DMS79 treated with DMSO at 0.1 percent for 48 hours (cell line): ENCODE measurements at regions not wholly inside any gene's neighbourhood (a gene's known extent, or its start where the extent isn't known, plus 50 kb on each side); places are given as distances from the start of the nearest gene placed in this dataset.
"Not testable (repeated sequence)": the region's sequence is repeated elsewhere in the genome, so short reads cannot be mapped to it uniquely, and the experiment has no call there.

ENCODE experiments used
- DNase-seq: peaks from one replicate; lab custom pipeline; 2025; lab: John Stamatoyannopoulos, UW

DNA sequence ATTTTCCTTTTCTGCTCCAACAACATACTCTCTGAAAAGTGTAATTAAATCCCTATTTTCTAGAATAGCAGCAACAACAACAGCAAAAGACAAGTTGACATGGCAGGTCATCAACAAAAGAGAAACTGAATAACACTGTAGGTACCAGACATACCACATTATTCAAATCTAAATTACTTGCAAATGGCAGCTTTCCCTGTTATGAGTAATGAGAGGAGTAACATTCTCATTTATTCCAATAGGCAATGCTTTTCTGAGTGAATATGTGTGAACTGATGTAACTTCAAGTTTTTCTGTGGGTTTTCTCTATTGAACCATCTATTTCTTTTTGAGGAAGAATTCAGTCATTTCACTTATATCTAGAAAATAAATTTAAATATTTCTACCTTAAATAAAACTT, 501.5 kb downstream of the TRIB2 start:
- no peak for DNase-seq

DNA sequence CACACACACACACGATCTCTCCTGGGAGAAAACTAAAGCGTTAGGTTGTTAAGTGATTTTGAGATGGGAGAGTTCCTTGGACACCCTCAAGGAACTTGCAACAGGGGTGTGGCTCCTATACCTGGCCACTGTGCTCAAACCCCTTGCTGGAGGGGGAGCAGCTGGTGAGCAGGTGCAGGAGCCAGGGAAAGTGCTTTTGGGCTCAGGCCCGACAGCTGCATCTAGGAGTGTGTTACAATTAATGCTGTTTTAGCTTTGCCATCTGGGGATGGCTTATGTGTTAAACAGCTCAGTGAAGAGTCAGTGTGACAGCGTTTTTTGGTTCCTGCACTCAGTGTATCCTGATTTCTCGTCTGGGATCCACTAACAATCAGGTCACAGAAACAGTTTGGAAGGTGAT, 510.8 kb downstream of the TRIB2 start:
- DNase-seq = no peak

DNA sequence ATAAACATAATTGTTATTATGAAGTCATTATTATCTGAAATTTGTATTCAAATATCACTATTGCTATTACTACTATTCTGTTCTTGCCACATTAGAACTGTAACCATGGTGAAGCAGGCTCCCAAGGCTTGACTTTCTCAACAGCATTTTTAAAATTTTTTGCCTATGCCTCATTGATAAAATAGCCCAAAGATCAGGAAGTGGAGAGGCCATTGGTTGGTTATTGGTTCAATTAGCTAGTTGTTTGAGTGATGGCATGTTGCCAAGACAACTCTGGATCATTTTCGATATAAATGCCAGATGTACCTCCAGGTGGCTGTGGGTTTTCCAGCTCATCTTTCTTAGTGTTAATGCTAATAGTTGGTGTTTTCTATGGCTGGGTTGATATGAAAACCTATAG, 513.5 kb downstream of the TRIB2 start:
- no peak for DNase-seq

GRCh38 chr2:13240061-13240460, 523.3 kb downstream of the TRIB2 start:
- DNase-seq = no peak

DNA sequence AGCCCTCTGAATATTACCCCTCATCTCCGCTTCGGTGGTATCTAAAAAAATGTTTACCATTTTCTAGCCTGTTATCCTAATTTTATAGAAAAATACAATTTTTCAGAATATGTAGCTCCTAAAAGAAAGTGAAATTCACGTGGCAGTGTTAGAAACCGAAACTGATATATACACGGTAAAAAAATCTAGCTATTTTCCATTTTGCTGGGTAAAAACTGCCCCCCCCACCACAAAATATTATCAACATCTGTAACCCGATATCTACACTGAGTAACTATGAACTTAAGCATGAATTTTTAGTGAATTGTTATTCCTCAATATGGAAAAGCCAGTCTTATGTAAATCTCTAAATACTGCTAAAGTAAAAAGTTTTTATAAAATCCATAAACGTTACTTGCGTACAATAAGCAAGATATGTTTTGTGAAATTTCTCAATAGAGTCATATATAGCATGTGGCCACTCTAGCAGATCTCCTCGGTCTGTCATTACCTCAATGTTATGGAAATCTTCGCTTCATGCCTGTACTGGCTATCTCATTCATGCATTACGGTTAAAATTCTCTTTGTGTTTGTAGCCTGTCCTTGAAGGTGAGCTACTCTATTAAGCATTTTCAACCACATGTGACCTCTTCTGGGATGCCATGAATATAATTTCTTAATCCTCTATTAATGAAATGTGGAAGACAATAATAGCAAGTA, 524.2 kb downstream of the TRIB2 start:
- DNase-seq = no peak

- DNase-seq = no peak
Observed at GRCh38 chr2:13252615-13253014, 535.9 kb downstream of the TRIB2 start.

DNA sequence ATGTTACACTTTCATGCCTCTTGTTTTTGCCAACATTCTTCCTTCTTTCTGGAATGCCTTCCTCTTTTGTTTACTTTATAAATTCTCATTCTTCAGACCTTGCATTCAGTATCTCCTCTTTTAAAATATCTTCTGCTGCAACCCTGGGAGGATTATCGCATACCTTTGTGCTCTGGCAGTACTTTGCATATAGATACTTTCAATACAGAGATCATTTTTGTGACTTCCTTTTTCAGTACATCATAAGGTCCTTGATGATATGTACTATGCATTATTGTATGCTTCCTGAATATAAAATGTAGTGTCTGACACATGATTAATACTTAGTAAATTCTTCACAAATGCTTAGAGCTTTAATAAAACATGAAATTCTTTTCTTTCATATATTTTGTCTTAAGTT, 538.7 kb downstream of the TRIB2 start:
- DNase-seq = no peak

- no peak for DNase-seq
Observed at GRCh38 chr2:13260402-13260801, 543.7 kb downstream of the TRIB2 start.

- DNase-seq = no peak
Observed at GRCh38 chr2:13266166-13266565, 549.4 kb downstream of the TRIB2 start.

DNA sequence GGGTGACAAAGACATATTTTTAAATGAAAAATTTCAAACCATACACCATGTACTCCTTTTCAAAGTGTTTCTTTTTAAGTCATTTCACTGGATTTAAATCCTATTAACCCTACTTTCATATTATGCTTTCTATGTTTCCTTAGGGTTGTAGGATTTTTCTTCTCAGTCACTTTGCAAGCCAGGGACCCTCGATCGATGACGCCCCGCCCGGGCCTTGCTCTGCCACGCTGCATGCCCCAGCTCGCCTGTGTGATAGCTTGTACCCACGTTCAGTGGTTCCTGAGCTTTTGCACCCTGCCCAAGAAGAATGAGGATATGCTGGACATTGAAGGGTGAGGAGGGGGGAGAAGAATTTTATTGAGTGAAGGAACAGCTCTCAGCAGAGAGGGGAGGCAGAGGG, 568.0 kb downstream of the TRIB2 start:
- DNase-seq = no peak

DNA sequence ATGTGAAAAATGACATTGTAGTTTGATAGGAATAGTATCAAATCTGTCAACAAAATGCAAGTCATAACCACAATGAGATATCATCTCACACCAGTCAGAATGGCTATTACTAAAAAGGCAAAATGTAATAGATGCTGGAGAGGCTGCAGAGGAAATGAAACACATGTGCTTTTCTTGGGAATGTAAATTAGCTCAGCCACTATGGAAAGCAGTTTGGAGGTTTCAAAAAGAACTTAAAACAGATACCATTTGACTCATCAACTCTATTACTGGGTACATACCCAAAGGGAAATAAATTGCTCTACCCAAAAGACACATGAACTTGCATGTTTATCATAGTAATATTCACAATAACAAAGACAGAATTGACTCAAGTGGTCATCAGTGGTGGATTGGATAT, 572.6 kb downstream of the TRIB2 start:
- no peak for DNase-seq

DNA sequence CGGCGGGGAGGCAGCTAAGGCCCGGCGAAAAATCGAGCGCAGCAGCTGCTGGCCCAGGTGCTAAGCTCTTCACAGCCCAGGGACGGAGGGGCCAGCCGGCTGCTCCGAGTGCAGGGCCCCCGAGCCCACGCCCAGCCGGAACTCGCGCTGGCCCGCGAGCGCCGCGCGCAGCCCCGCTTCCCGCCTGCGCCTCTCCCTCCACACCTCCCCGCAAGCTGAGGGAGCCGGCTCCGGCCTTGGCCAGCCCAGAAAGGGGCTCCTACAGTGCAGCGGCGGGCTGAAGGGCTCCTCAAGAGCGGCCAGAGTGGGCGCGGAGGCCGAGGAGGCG, 591.7 kb downstream of the TRIB2 start:
- not testable (repeated sequence) for DNase-seq

DNA sequence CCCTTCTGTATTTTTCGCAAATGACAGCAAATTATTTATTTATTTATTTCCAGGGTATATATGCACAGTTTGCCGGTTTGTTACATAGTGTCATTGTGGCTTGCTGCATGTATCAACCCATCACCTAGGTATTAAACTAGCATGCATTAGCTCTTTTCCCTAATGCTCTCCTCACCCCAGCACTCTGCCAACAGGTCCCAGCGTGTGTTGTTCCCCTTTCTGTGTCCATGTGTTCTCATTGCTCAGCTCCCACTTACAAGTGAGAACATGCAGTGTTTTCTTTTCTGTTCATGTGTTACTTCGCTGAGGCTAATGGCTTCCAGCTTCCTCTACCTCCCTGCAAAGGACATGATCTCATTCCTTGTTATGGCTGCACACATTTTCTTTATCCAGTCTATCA, 592.3 kb downstream of the TRIB2 start:
- no peak for DNase-seq

GRCh38 chr2:13332060-13332459, 615.3 kb downstream of the TRIB2 start:
- no peak for DNase-seq

DNA sequence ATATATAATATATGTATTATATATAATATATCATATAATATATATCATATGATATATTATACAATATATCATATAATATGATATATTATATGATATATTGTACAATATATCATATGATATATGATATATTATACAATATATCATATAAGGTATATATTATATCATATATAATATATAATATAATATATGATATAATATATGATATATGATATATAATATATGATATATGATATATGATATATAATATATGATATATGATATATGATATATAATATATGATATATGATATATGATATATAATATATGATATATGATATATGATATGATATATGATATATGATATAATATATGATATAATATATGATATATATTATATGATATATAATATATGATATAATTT, 617.3 kb downstream of the TRIB2 start:
- DNase-seq = not testable (repeated sequence)

DNA sequence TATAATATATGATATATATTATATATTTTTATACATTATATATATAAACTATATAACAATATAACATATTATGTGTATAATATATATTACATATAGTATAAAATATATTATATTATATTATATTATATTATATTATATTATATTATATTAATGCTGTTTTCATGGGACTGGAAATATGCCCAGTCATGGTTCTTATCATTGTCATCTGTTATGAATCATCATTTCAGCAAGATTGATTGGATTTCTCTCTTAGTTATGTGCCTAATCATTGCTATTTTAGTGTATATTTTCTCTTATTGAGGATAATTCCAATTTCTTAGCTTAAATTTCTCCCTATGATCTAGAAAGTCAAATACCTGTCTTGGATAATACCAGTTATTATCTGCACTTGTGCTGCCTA, 617.8 kb downstream of the TRIB2 start:
- no peak for DNase-seq

- DNase-seq = no peak
Observed at GRCh38 chr2:13335862-13336535, 619.3 kb downstream of the TRIB2 start.

- no peak for DNase-seq
Observed at GRCh38 chr2:13351068-13351467, 634.3 kb downstream of the TRIB2 start.

- no peak for DNase-seq
Observed at GRCh38 chr2:13353083-13353482, 636.3 kb downstream of the TRIB2 start.

- DNase-seq = no peak
Observed at GRCh38 chr2:13354031-13354430, 637.3 kb downstream of the TRIB2 start.

GRCh38 chr2:13381928-13382327, 665.2 kb downstream of the TRIB2 start:
- not testable (repeated sequence) for DNase-seq

- DNase-seq = not testable (repeated sequence)
Observed at GRCh38 chr2:13389172-13389571, 672.4 kb downstream of the TRIB2 start.

GRCh38 chr2:13390676-13391075, 673.9 kb downstream of the TRIB2 start:
- no peak for DNase-seq

GRCh38 chr2:13401312-13401711, 684.6 kb downstream of the TRIB2 start:
- DNase-seq = no peak
